Fibroblast of villous mesenchyme (primary cell): ENCODE measurements at regions not wholly inside any gene's neighbourhood (a gene's known extent, or its start where the extent isn't known, plus 50 kb on each side); places are given as distances from the start of the nearest gene placed in this dataset.

Experiments used
- DNase-seq: peaks from one replicate; pipeline ENCODE4 v3.0.0-alpha.2; 2010; ENCODE audit warnings: low read depth
- H3K4me3 ChIP-seq: 2 replicates; pipeline ENCODE4 v1.5.1; 2011; ENCODE audit warnings: low read depth, mild to moderate bottlenecking, low read length
- TF ChIP-seq, protein P1 (sequence below): IDR thresholded peaks from 2 replicates; pipeline ENCODE4 v1.5.1; 2012; ENCODE audit warnings: low read depth, mild to moderate bottlenecking, low read length; ENCODE audit not compliant: insufficient read depth

- TF ChIP-seq, protein P1, sequence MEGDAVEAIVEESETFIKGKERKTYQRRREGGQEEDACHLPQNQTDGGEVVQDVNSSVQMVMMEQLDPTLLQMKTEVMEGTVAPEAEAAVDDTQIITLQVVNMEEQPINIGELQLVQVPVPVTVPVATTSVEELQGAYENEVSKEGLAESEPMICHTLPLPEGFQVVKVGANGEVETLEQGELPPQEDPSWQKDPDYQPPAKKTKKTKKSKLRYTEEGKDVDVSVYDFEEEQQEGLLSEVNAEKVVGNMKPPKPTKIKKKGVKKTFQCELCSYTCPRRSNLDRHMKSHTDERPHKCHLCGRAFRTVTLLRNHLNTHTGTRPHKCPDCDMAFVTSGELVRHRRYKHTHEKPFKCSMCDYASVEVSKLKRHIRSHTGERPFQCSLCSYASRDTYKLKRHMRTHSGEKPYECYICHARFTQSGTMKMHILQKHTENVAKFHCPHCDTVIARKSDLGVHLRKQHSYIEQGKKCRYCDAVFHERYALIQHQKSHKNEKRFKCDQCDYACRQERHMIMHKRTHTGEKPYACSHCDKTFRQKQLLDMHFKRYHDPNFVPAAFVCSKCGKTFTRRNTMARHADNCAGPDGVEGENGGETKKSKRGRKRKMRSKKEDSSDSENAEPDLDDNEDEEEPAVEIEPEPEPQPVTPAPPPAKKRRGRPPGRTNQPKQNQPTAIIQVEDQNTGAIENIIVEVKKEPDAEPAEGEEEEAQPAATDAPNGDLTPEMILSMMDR, result no peak
- no peak overlapping the region for H3K4me3 ChIP-seq
- no peak for DNase-seq
Observed at GRCh38 chr19:28610731-28611130, 602.2 kb downstream of the UQCRFS1 start.

DNA sequence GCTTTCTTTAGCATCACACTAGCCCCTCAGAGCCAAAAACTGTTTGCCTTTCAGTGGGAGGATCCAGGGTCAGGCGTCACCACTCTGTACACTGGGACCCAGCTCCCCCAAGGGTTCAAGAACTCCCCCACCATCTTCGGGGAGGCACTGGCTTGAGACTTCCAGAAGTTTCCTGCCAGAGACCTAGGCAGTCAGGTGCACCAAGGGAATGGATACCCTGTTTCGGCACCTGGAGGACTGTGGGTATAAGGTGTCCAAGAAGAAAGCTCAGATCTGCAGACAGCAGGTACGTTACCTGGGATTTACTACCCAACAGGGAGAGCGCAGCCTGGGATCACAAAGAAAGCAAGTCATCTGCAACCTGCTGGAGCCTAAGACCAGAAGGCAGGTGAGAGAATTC is 603.0 kb downstream of the UQCRFS1 start:
- DNase-seq, result no peak
- TF ChIP-seq, protein P1, result no peak
- H3K4me3 ChIP-seq, result no peak overlapping the region

- TF ChIP-seq, protein P1, result no peak
- no peak for DNase-seq
- H3K4me3 ChIP-seq, result no peak overlapping the region
Observed at GRCh38 chr19:28609091-28609755, 603.7 kb downstream of the UQCRFS1 start.

- no peak for DNase-seq
- TF ChIP-seq, protein P1, result no peak
- H3K4me3 ChIP-seq, result no peak overlapping the region
Observed at GRCh38 chr19:28608292-28608691, 604.7 kb downstream of the UQCRFS1 start.

DNA sequence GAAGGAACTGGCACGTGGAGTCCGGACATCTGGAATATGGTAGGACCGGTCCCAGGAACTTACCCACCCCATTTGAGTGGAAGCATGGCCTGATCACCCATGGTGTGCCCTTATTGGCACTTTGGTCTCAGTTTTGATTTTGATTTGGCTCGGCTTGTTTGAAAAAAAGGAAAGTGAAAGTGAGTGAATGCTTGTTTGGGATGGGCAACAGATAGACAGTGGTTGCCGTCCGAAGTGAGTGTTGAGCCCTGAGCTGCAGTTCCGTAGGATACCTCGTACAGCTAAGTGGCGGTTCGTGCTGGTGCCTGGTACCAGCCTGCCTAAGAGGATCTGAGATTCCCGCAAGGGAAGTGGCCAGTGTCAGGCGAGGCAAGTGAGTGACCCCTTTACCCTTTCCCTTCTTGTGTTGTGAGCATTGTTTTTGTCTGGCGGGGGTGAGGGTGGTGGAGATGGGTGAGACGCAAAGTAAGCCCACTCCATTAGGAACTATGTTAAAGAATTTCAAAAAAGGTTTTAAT is 605.8 kb downstream of the UQCRFS1 start:
- TF ChIP-seq, protein P1, result no peak
- DNase-seq, result no peak
- H3K4me3 ChIP-seq, result no peak overlapping the region

GRCh38 chr19:28606269-28607032 is 606.5 kb downstream of the UQCRFS1 start:
- H3K4me3 ChIP-seq, result no peak overlapping the region
- no peak for DNase-seq
- TF ChIP-seq, protein P1, result no peak
